ENCODE measurements at regions not wholly inside any gene's neighbourhood (a gene's known extent, or its start where the extent isn't known, plus 50 kb on each side); places are given as distances from the start of the nearest gene placed in this dataset.
"Not testable (repeated sequence)": the region's sequence is repeated elsewhere in the genome, so short reads cannot be mapped to it uniquely, and the experiment has no call there.

- Histone ChIP-seq H3K27ac (no peak overlapping the region), H3K36me3 (no peaks in the 10 kb centered on the region), H3K4me3 (no peak overlapping the region), H3K27me3 (no peaks in the 10 kb centered on the region), H3K4me1 (peaks cover 0 to 52% of the 10 kb centered on the region in 2 donors), H3K9me3 (no peaks in the 10 kb centered on the region)
- no peak for TF ChIP-seq CTCF (IDR thresholded peaks at IDR 0.05)
- no peak for DNase-seq (ENCODE audit: low spot score)
These were observed 61.8 kb upstream of the PRSS23 start for GRCh38 chr11:86738568-86738967.

- peaks cover 0 to 44% of the 10 kb centered on the region in 2 donors for H3K4me1 ChIP-seq
- no peak for TF ChIP-seq CTCF (IDR thresholded peaks at IDR 0.05)
These were observed 62.6 kb upstream of the PRSS23 start for GRCh38 chr11:86737737-86738136.

DNA sequence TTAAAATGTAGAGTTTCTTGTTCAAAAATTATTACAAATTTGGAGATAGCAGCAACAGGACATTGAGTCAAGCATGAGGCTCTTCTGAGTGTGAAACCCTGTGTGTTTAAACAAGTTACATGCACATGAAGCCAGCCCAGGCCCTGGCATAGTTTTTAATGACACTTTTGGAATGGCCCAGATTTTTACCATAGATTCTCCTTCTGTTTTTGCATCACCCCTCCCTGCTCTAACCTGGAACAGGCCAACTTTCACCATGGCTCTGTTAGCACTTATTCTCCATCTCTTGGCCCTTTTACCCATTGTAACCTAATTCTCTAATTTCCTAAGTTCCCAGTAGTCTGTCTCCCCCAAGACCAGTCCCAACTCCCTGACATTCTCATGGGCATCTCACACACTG, 63.1 kb upstream of the PRSS23 start:
- no peak overlapping the region for H3K27ac ChIP-seq
- no peak for TF ChIP-seq CTCF (IDR thresholded peaks at IDR 0.05)
- H3K27me3 ChIP-seq: no peaks in the 10 kb centered on the region
- no peak for DNase-seq (ENCODE audit: low spot score)
- H3K4me3 ChIP-seq: no peak overlapping the region
- H3K9me3 ChIP-seq: no peaks in the 10 kb centered on the region
- H3K36me3 ChIP-seq: no peaks in the 10 kb centered on the region
- H3K4me1 ChIP-seq: peaks cover 0 to 39% of the 10 kb centered on the region in 2 donors

More at GRCh38 chr11:86737737-86738136, 62.6 kb upstream of the PRSS23 start:
- no peaks in the 10 kb centered on the region for H3K36me3 ChIP-seq
- no peak overlapping the region for H3K4me3 ChIP-seq
- no peak overlapping the region for H3K27ac ChIP-seq
- H3K27me3 ChIP-seq: no peaks in the 10 kb centered on the region
- H3K9me3 ChIP-seq: no peaks in the 10 kb centered on the region
- DNase-seq (ENCODE audit: low spot score): no peak

GRCh38 chr11:86736291-86737143, 63.8 kb upstream of the PRSS23 start:
- H3K4me3 ChIP-seq: no peak overlapping the region
- H3K36me3 ChIP-seq: no peaks in the 10 kb centered on the region
- H3K27ac ChIP-seq: no peak overlapping the region
- H3K27me3 ChIP-seq: no peaks in the 10 kb centered on the region
- no peak for DNase-seq (ENCODE audit: low spot score)
- H3K4me1 ChIP-seq: peaks cover 0 to 32% of the 10 kb centered on the region in 2 donors
- no peaks in the 10 kb centered on the region for H3K9me3 ChIP-seq
- TF ChIP-seq CTCF (IDR thresholded peaks at IDR 0.05): no peak

DNA sequence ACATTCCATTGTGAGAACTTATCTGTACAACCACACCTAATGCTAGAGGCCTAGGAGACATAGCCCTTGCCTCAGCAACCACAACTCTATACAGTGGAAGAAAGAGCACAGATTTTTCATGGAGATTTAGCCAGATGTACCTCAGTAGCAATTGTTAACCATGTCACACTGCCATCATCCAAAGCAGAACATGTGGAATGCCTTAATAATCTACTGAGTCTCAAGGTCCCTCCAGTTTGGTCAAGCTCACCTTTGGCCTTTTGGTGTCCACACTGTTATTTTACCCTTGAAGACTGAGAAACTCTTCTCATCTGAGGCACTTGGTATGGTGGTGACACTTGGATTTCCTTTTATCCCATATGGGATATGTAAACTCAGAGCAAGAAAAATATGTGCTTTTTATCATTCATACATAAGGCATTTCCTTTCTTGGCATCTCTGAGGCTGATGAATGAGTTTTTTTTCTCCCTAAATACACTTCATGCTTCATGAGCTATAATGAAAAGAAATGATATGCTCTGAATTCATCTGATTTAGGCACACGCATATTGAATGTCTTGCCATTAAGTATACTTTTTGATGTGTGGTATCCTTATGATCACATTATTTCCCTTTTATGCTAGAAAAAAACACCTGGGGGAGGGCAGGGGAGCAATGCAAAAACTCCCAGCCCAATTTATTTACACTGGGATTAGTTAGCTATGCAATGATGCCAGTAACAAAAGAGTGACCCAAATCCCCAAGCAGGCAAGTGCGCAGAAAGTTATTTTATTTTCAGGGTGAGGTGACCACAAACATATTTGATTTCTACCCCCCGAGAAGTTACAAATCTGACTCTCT, 63.3 kb upstream of the ME3 start:
- no peak for TF ChIP-seq CTCF (IDR thresholded peaks at IDR 0.05)
- H3K9me3 ChIP-seq: no peaks in the 10 kb centered on the region
- H3K4me1 ChIP-seq: peaks cover 0 to 24% of the 10 kb centered on the region in 2 donors
- no peak overlapping the region for H3K27ac ChIP-seq
- H3K4me3 ChIP-seq: no peak overlapping the region
- DNase-seq (ENCODE audit: low spot score): no peak
- H3K27me3 ChIP-seq: no peaks in the 10 kb centered on the region
- no peaks in the 10 kb centered on the region for H3K36me3 ChIP-seq

- H3K27me3 ChIP-seq; H3K4me3 ChIP-seq; H3K9me3 ChIP-seq; DNase-seq (ENCODE audit: low spot score); H3K4me1 ChIP-seq; H3K27ac ChIP-seq; H3K36me3 ChIP-seq: not testable (repeated sequence)
These were observed 60.3 kb upstream of the ME3 start for GRCh38 chr11:86732739-86733138.

- H3K27ac ChIP-seq; H3K27me3 ChIP-seq; DNase-seq (ENCODE audit: low spot score); H3K9me3 ChIP-seq; H3K4me3 ChIP-seq; H3K36me3 ChIP-seq; H3K4me1 ChIP-seq: not testable (repeated sequence)
These were observed 59.9 kb upstream of the ME3 start for GRCh38 chr11:86732286-86732685.

DNA sequence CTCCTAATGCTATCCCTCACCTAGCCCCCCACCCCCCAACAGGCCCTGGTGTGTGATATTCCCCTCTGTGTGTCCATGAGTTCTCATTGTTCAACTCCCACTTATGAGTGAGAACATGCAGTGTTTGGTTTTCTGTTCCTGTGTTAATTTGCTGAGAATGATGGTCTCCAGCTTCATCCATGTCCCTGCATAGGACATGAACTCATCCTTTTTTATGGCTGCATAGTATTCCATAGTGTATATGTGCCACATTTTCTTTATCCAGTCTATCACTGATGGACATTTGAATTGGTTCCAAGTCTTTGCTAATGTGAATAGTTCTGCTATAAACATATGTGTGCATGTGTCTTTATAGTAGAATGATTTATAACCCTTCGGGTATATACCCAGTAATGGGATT, 57.2 kb upstream of the ME3 start:
- H3K36me3 ChIP-seq; H3K27ac ChIP-seq; H3K4me1 ChIP-seq; H3K27me3 ChIP-seq; DNase-seq (ENCODE audit: low spot score); H3K9me3 ChIP-seq; H3K4me3 ChIP-seq: not testable (repeated sequence)
